Peyer's patch (tissue), 4 donors: ENCODE measurements at regions not wholly inside any gene's neighbourhood (a gene's known extent, or its start where the extent isn't known, plus 50 kb on each side); places are given as distances from the start of the nearest gene placed in this dataset.

Experiments used
- CTCF ChIP-seq, 6 experiments: fragments of 450-650 bp in 4 of 6; fragments of 200-600 bp in 2 of 6; sonication (generic) in 1 of 6; IDR thresholded peaks; one replicate each; pipeline ENCODE4 v1.5.1; 2017 to 2019; ENCODE audit warnings: antibody characterized with exemption in 6 of 6, mild to moderate bottlenecking in 3 of 6, moderate library complexity in 1 of 6
- POLR2A ChIP-seq, 2 donors: fragments of 450-650 bp; IDR thresholded peaks; one replicate each; pipeline ENCODE4 v1.5.1; 2017; ENCODE audit warnings: antibody characterized with exemption in 2 of 2, mild to moderate bottlenecking in 2 of 2, moderate library complexity in 2 of 2

GRCh38 chr6:108768166-108768555 lies 80.1 kb upstream of the ARMC2 start:
- TF ChIP-seq CTCF (IDR thresholded peaks at IDR 0.05) (no peak), POLR2A (IDR thresholded peaks at IDR 0.05) (no peak)
